ENCODE measurements at regions not wholly inside any gene's neighbourhood (a gene's known extent, or its start where the extent isn't known, plus 50 kb on each side); places are given as distances from the start of the nearest gene placed in this dataset.

GRCh38 chr6:79797163-79797764, 150.1 kb downstream of the ELOVL4 start (continued):
- TF ChIP-seq E2F4 (CRISPR knock-in tag; IDR thresholded peaks at IDR 0.05; ENCODE audit: borderline replicate concordance, low read depth) (no peak), KAT7 (CRISPR knock-in tag; IDR thresholded peaks at IDR 0.05; ENCODE audit: borderline replicate concordance) (no peak), ZNF512 (CRISPR knock-in tag; IDR thresholded peaks at IDR 0.05; ENCODE audit: borderline replicate concordance) (no peak), MYBL2 (CRISPR knock-in tag; IDR thresholded peaks at IDR 0.05) (no peak), SMAD3 (CRISPR knock-in tag; IDR thresholded peaks at IDR 0.05; ENCODE audit: borderline replicate concordance) (no peak), CBFB (CRISPR knock-in tag; IDR thresholded peaks at IDR 0.05; ENCODE audit: low read depth) (no peak), ZNF423 (CRISPR knock-in tag; IDR thresholded peaks at IDR 0.05) (no peak), ZNF671 (CRISPR knock-in tag; IDR thresholded peaks at IDR 0.05) (no peak), IRF1 (CRISPR knock-in tag; IDR thresholded peaks at IDR 0.05) (no peak), FOXJ3 (CRISPR knock-in tag; IDR thresholded peaks at IDR 0.05; ENCODE audit: borderline replicate concordance) (no peak), HMGA2 (CRISPR knock-in tag; IDR thresholded peaks at IDR 0.05) (no peak), GTF2I (CRISPR knock-in tag; conservative IDR thresholded peaks at IDR 0.05) (no peak)

- ChIA-PET CTCF (interaction anchor here (0.8 to 2.4 kb wide), 2 partner anchors 18 to 74 kb away, joined by 3 to 11 read pairs; no protein-coding TSS in a partner anchor), POLR2A (no interaction called here)
- no peaks in the 10 kb centered on the region for H3K9me3 Mint-ChIP-seq
- no peak overlapping the region; the same call in 1 of the 2 replicates for H3K27ac Mint-ChIP-seq
- ATAC-seq (no peak), DNase-seq (ENCODE audit: low spot score) (no peak)
- no peaks in the 10 kb centered on the region for H3K36me3 Mint-ChIP-seq
- no peaks in the 10 kb centered on the region for H3K27me3 Mint-ChIP-seq (ENCODE audit: low read depth)
- H3K4me1 Mint-ChIP-seq: peaks cover 4% of the 10 kb centered on the region
- no peak overlapping the region for H3K4me3 Mint-ChIP-seq
- no peak for TF ChIP-seq AFF4 (CRISPR knock-in tag; IDR thresholded peaks at IDR 0.05; ENCODE audit: borderline replicate concordance)
- no peak for TF ChIP-seq PREB (CRISPR knock-in tag; IDR thresholded peaks at IDR 0.05; ENCODE audit: borderline replicate concordance)
- TF ChIP-seq CBFB (CRISPR knock-in tag; IDR thresholded peaks at IDR 0.05; ENCODE audit: low read depth): no peak
- TF ChIP-seq ERG (CRISPR knock-in tag; IDR thresholded peaks at IDR 0.05): no peak
- TF ChIP-seq FOXP4 (CRISPR knock-in tag; IDR thresholded peaks at IDR 0.05): no peak
- TF ChIP-seq ATF3 (CRISPR knock-in tag; conservative IDR thresholded peaks at IDR 0.05): no peak
- TF ChIP-seq ATF2 (CRISPR knock-in tag; IDR thresholded peaks at IDR 0.05; ENCODE audit: borderline replicate concordance, low read depth): no peak
- TF ChIP-seq NR1H2 (CRISPR knock-in tag; IDR thresholded peaks at IDR 0.05): no peak
- TF ChIP-seq ELF4 (CRISPR knock-in tag; IDR thresholded peaks at IDR 0.05; ENCODE audit: low read depth): no peak
- TF ChIP-seq FOXK1 (CRISPR knock-in tag; IDR thresholded peaks at IDR 0.05): no peak
Measured at GRCh38 chr6:79796197-79796596, 151.2 kb downstream of the ELOVL4 start.
